HCT116 (cell line): ENCODE measurements at regions not wholly inside any gene's neighbourhood (a gene's known extent, or its start where the extent isn't known, plus 50 kb on each side); places are given as distances from the start of the nearest gene placed in this dataset.

Experiments used
- ATAC-seq: fragments of 200-7000 bp; cut with Tn5 transposase; 2 replicates; pipeline ENCODE4 v1.9.1; 2020; ENCODE audit warnings: mild to moderate bottlenecking, moderate library complexity
- BruUV-seq: library from RNA; stranded (reverse); fragments of 400-500 nt; replicated peaks from 2 replicates; lab custom pipeline; 2021; lab: Mats Ljungman, UMichigan
- CTCF ChIA-PET: fragments of 300-600 bp; sonication (Branson Sonifier 250); formaldehyde crosslinking; loops from one replicate; lab custom pipeline; 2021; ENCODE audit warnings: antibody characterized with exemption; lab: Charles Lee
- POLR2A ChIA-PET: fragments of 300-600, 350-600 bp; sonication (Branson Sonifier 250); formaldehyde crosslinking; loops from one replicate; lab custom pipeline; 2021; ENCODE audit warnings: antibody characterized with exemption; lab: Charles Lee
- RAD21 ChIA-PET, 2 experiments: fragments of 300-600 bp; sonication (Branson Sonifier 250); formaldehyde crosslinking; loops; one replicate each; lab custom pipeline; 2023; ENCODE audit warnings: low total read pairs in 2 of 2; ENCODE audit not compliant: uncharacterized antibody in 2 of 2, unreplicated experiment in 2 of 2, low non-redundant PET in 1 of 2; lab: Charles Lee
- DNase-seq: peaks from one replicate; pipeline ENCODE4 v3.0.0-alpha.2; 2010; ENCODE audit warnings: low read depth, low spot score
- H2AFZ ChIP-seq: fragments of 200-600 bp; shearing (Covaris generic), sonication (generic); 2 replicates; pipeline ENCODE4 v1.6.1; 2017; ENCODE audit warnings: low read depth, mixed run types, mixed read lengths, antibody characterized with exemption, low read length; ENCODE audit not compliant: poor library complexity, severe bottlenecking
- H3K27ac ChIP-seq: 2 replicates; pipeline ENCODE4 v1.5.1; 2012; ENCODE audit warnings: low read depth, low read length
- H3K27me3 ChIP-seq: fragments of 200-600 bp; sonication (generic); 2 replicates; pipeline ENCODE4 v1.6.1; 2016; ENCODE audit warnings: mixed run types, low read length, mixed read lengths; ENCODE audit not compliant: insufficient read depth
- H3K36me3 ChIP-seq, 2 experiments: fragments of 200-500 bp in 1 of 2; fragments of 200-600 bp in 1 of 2; sonication (Bioruptor generic) in 1 of 2; sonication (generic) in 1 of 2; 2 replicates each; pipeline versions ENCODE4 v1.5.1 to v1.6.1; 2014 to 2016; ENCODE audit warnings: low read length in 2 of 2, inconsistent platforms in 1 of 2, mixed read lengths in 1 of 2, mixed run types in 1 of 2; ENCODE audit not compliant: insufficient read depth in 2 of 2, control insufficient read depth in 1 of 2
- H3K4me1 ChIP-seq, 2 experiments: fragments of 200-600 bp in 1 of 2; sonication (generic) in 1 of 2; 2 replicates each; pipeline versions ENCODE4 v1.5.1 to v1.6.1; 2012 to 2017; ENCODE audit warnings: low read length in 2 of 2, inconsistent platforms in 1 of 2, mild to moderate bottlenecking in 1 of 2, mixed read lengths in 1 of 2, mixed run types in 1 of 2, moderate library complexity in 1 of 2; ENCODE audit not compliant: insufficient read depth in 2 of 2, control insufficient read depth in 1 of 2
- H3K4me2 ChIP-seq: fragments of 200-600 bp; sonication (generic); 2 replicates; pipeline ENCODE4 v1.6.1; 2017; ENCODE audit warnings: mixed run types, low read length, mixed read lengths
- H3K4me3 ChIP-seq, 2 experiments: fragments of 200-600 bp in 1 of 2; sonication (generic) in 1 of 2; replicated peaks in 1 of 2; 2 replicates each; pipeline ENCODE4 v1.5.1; 2011 to 2016; ENCODE audit warnings: low read length in 2 of 2, control low read depth in 1 of 2, low read depth in 1 of 2, mild to moderate bottlenecking in 1 of 2, mixed read lengths in 1 of 2, mixed run types in 1 of 2
- H3K79me2 ChIP-seq: fragments of 200-600 bp; sonication (generic); 2 replicates; pipeline ENCODE4 v1.6.1; 2017; ENCODE audit warnings: mild to moderate bottlenecking, mixed run types, low read length, moderate library complexity, mixed read lengths; ENCODE audit not compliant: insufficient read depth
- H3K9ac ChIP-seq: fragments of 200-600 bp; sonication (generic); 2 replicates; pipeline ENCODE4 v1.6.1; 2016; ENCODE audit warnings: low read length, mixed read lengths
- H3K9me2 ChIP-seq: fragments of 200-600 bp; sonication (generic), shearing (Covaris generic); 2 replicates; pipeline ENCODE4 v1.6.1; 2017; ENCODE audit warnings: mixed run types, mild to moderate bottlenecking, moderate library complexity; ENCODE audit not compliant: insufficient read depth
- H3K9me3 ChIP-seq, 2 experiments: fragments of 200-500 bp in 1 of 2; fragments of 200-600 bp in 1 of 2; sonication (Bioruptor generic) in 1 of 2; sonication (generic) in 1 of 2; 2 replicates each; pipeline ENCODE4 v1.6.1; 2014 to 2017; ENCODE audit warnings: low read length in 2 of 2, mixed read lengths in 2 of 2, inconsistent platforms in 1 of 2, low read depth in 1 of 2, mild to moderate bottlenecking in 1 of 2, mixed run types in 1 of 2, moderate library complexity in 1 of 2; ENCODE audit not compliant: control insufficient read depth in 1 of 2, insufficient read depth in 1 of 2
- H4K20me1 ChIP-seq: fragments of 200-600 bp; sonication (generic), shearing (Covaris generic); 2 replicates; pipeline ENCODE4 v1.6.1; 2017; ENCODE audit warnings: mixed run types, mild to moderate bottlenecking, moderate library complexity; ENCODE audit not compliant: insufficient read depth
- CBX3 ChIP-seq: IDR thresholded peaks from 2 replicates; pipeline ENCODE4 v1.6.1; 2012; ENCODE audit warnings: low read depth
- EGR1 ChIP-seq: IDR thresholded peaks from 2 replicates; pipeline ENCODE4 v1.6.1; 2012; ENCODE audit warnings: low read depth
- JUND ChIP-seq: IDR thresholded peaks from 2 replicates; pipeline ENCODE4 v1.6.1; 2012
- POLR2AphosphoS5 ChIP-seq: IDR thresholded peaks from 2 replicates; pipeline ENCODE4 v1.6.1; 2011; ENCODE audit warnings: mild to moderate bottlenecking, low read depth, low read length, moderate library complexity
- SIN3A ChIP-seq: IDR thresholded peaks from 2 replicates; pipeline ENCODE4 v1.6.1; 2012; ENCODE audit warnings: low read depth
- SP1 ChIP-seq: IDR thresholded peaks from 2 replicates; pipeline ENCODE4 v1.6.1; 2012; ENCODE audit warnings: low read depth
- SRF ChIP-seq: IDR thresholded peaks from 2 replicates; pipeline ENCODE4 v1.6.1; 2012; ENCODE audit warnings: low read depth
- YY1 ChIP-seq: IDR thresholded peaks from 2 replicates; pipeline ENCODE4 v1.6.1; 2011; ENCODE audit warnings: low read length, low read depth, moderate library complexity, mild to moderate bottlenecking; ENCODE audit not compliant: insufficient replicate concordance; ENCODE audit errors: extremely low read depth
- ZFX ChIP-seq: fragments of 450-650 bp; IDR thresholded peaks from 2 replicates; pipeline ENCODE4 v1.6.1; 2017
- intact Hi-C: fragments of 100-400 bp; cut with micrococcal nuclease; formaldehyde crosslinking; loops from 2 replicates; pipeline ENCODE4 v1.10.0; 2022
- TF ChIP-seq, protein P1 (sequence below): IDR thresholded peaks from 2 replicates; pipeline ENCODE4 v1.6.1; 2012
- TF ChIP-seq, protein P2 (sequence below), 3 experiments: fragments of 200-600 bp in 1 of 3; sonication (generic) in 1 of 3; IDR thresholded peaks in 2 of 3; conservative IDR thresholded peaks in 1 of 3; 2 replicates each; pipeline ENCODE4 v1.5.1; 2012 to 2017; ENCODE audit warnings: low read depth in 2 of 3, low read length in 2 of 3, antibody characterized with exemption in 1 of 3, borderline replicate concordance in 1 of 3, control low read depth in 1 of 3, mild to moderate bottlenecking in 1 of 3, mixed read lengths in 1 of 3, mixed run types in 1 of 3, moderate library complexity in 1 of 3; ENCODE audit not compliant: insufficient read depth in 1 of 3

DNA sequence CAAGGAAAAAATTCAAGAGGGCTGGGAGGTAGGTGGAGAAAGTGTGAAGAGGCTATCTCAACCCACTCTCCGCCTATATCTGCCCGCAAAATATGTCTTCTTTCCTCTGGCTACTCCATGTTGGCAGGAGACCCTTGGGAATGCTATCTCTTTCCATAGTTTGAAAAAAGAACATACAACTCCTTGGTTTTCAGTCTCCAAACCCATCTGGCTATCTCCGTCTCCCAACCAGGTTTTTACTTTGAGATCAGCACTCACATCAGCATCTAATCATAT lies 109.9 kb upstream of the IFNE start:
- RAD21 ChIA-PET = no interaction called here

DNA sequence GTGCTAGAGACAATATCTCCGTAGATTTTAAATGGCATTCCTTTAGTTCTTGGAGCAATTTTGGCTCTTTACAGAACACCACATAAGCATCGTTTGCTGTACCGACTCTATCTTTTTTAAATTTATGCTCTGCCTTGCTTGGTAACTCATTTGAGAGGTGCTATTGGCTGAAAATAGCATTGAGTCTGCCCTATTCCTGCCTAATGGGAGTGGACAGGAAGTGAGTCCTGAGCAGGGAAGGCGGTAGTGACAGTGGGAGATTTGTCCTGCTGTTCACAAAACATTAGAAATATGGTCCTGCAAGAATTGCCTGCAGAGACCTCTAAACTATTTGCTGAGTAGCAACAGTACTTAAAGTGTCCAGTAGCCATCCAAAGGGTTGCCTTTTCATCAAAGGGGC lies 115.2 kb upstream of the IFNE start:
- no peak for TF ChIP-seq SRF
- TF ChIP-seq POLR2AphosphoS5 = 0 out of 2 replicates have a peak, but pooled peaks have one; percentile 24
- TF ChIP-seq SIN3A = no peak
- no peak for TF ChIP-seq YY1
- TF ChIP-seq SP1 = no peak; the same call in 1 of the 2 replicates
- Histone ChIP-seq H3K79me2 (peaks cover 23% of the 10 kb centered on the region), H3K4me1 (peaks cover 32 to 71% of the 10 kb centered on the region in 2 experiments)

More for the DNA sequence above, 109.9 kb upstream of the IFNE start:
- Histone ChIP-seq H3K36me3 (peaks cover 2 to 23% of the 10 kb centered on the region in 2 experiments; a peak in 3 of 4 replicates), H3K4me1 (peaks cover 60 to 98% of the 10 kb centered on the region in 2 experiments), H3K9me3 (no peaks in the 10 kb centered on the region), H2AFZ (no peak overlapping the region), H3K79me2 (peaks cover 76% of the 10 kb centered on the region), H4K20me1 (no peaks in the 10 kb centered on the region), H3K4me3 (peak overlapping the region; percentile 51 to 66), H3K9me2 (no peaks in the 10 kb centered on the region), H3K4me2 (peak overlapping the region; percentile 79), H3K27ac (peak overlapping the region; percentile 99), H3K9ac (peak overlapping the region; percentile 87), H3K27me3 (no peaks in the 10 kb centered on the region)
- CTCF ChIA-PET = no interaction called here
- POLR2A ChIA-PET = interaction anchor here (0.8 to 3.8 kb wide), 20 partner anchors 10 to 197 kb away, joined by 3 to 65 read pairs (median 6); no protein-coding TSS in a partner anchor
- TSS peak; percentile 72 for BruUV-seq
- intact Hi-C loops = loop anchor here (5.0 kb wide), 1 partner anchor 195 kb away; no protein-coding TSS in a partner anchor
- no peak for TF ChIP-seq JUND
- TF ChIP-seq, protein P1, sequence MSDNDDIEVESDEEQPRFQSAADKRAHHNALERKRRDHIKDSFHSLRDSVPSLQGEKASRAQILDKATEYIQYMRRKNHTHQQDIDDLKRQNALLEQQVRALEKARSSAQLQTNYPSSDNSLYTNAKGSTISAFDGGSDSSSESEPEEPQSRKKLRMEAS = no peak
- TF ChIP-seq, protein P2, sequence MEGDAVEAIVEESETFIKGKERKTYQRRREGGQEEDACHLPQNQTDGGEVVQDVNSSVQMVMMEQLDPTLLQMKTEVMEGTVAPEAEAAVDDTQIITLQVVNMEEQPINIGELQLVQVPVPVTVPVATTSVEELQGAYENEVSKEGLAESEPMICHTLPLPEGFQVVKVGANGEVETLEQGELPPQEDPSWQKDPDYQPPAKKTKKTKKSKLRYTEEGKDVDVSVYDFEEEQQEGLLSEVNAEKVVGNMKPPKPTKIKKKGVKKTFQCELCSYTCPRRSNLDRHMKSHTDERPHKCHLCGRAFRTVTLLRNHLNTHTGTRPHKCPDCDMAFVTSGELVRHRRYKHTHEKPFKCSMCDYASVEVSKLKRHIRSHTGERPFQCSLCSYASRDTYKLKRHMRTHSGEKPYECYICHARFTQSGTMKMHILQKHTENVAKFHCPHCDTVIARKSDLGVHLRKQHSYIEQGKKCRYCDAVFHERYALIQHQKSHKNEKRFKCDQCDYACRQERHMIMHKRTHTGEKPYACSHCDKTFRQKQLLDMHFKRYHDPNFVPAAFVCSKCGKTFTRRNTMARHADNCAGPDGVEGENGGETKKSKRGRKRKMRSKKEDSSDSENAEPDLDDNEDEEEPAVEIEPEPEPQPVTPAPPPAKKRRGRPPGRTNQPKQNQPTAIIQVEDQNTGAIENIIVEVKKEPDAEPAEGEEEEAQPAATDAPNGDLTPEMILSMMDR (IDR thresholded peaks at IDR 0.05 in 2 of 3, conservative IDR thresholded peaks at IDR 0.05 in 1 of 3; ENCODE audit: borderline replicate concordance in 1 of 3, insufficient read depth in 1 of 3, low read depth in 2 of 3, low read length in 2 of 3) = no peak
- TF ChIP-seq ZFX = no peak
- no peak for TF ChIP-seq EGR1
- no peak for TF ChIP-seq CBX3
- TF ChIP-seq YY1 = no peak
- DNase-seq (no peak), ATAC-seq (peak; percentile 48)

More for the DNA sequence above, 115.2 kb upstream of the IFNE start:
- peak; percentile 63 for ATAC-seq
- RAD21 ChIA-PET = no interaction called here
- no TSS peak for BruUV-seq
- Histone ChIP-seq H3K27me3 (no peaks in the 10 kb centered on the region), H3K4me2 (peak overlapping the region; percentile 25), H4K20me1 (no peaks in the 10 kb centered on the region), H3K9me2 (no peaks in the 10 kb centered on the region), H3K36me3 (no peaks in the 10 kb centered on the region), H3K4me3 (no peak overlapping the region), H2AFZ (no peak overlapping the region), H3K27ac (peak overlapping the region; percentile 5; the same call in 1 of the 2 replicates), H3K9ac (no peak overlapping the region), H3K9me3 (no peaks in the 10 kb centered on the region)
- CTCF ChIA-PET = no interaction called here
- DNase-seq = no peak
- POLR2A ChIA-PET = interaction anchor here (1.0 kb wide), 1 partner anchor 86 kb away, joined by 3 read pairs; no protein-coding TSS in a partner anchor
- intact Hi-C loops = no loop called here
